Naive thymus-derived CD4-positive, alpha-beta T cell (primary cell): ENCODE measurements at regions not wholly inside any gene's neighbourhood (a gene's known extent, or its start where the extent isn't known, plus 50 kb on each side); places are given as distances from the start of the nearest gene placed in this dataset.

Experiments
- ATAC-seq: fragments of 150-1000 bp; cut with Tn5 transposase; 2 replicates; pipeline ENCODE4 v1.10.0; 2021; ENCODE audit warnings: mild to moderate bottlenecking, moderate library complexity
- CTCF ChIA-PET: fragments of 350-600 bp; sonication (Branson Sonifier 250); formaldehyde crosslinking; loops from one replicate; lab custom pipeline; 2021; ENCODE audit warnings: antibody characterized with exemption; lab: Charles Lee
- POLR2A ChIA-PET: fragments of 350-600 bp; sonication (Branson Sonifier 250); formaldehyde crosslinking; loops from one replicate; lab custom pipeline; 2021; ENCODE audit warnings: antibody characterized with exemption, inconsistent platforms; lab: Charles Lee
- DNase-seq, 9 donors: peaks; one replicate each; pipeline versions ENCODE4 v3.0.0 to v3.0.0-alpha.2; 2020 to 2022; ENCODE audit warnings: mixed read lengths in 1 of 9
- H3K27ac ChIP-seq: one replicate; pipeline ENCODE4 v1.7.0; 2013; ENCODE audit warnings: mild to moderate bottlenecking, low read depth, low read length, moderate library complexity
- H3K27me3 ChIP-seq, 2 donors: one replicate each; pipeline ENCODE4 v1.7.0; 2013; ENCODE audit warnings: low read length in 2 of 2, mild to moderate bottlenecking in 2 of 2, moderate library complexity in 2 of 2; ENCODE audit not compliant: control insufficient read depth in 2 of 2, insufficient read depth in 2 of 2
- H3K36me3 ChIP-seq, 3 experiments: 1 replicate in 2 of 3; 2 replicates in 1 of 3; pipeline ENCODE4 v1.7.0; 2013; ENCODE audit warnings: low read length in 3 of 3, mild to moderate bottlenecking in 3 of 3, moderate library complexity in 1 of 3; ENCODE audit not compliant: insufficient read depth in 3 of 3, control insufficient read depth in 2 of 3
- H3K4me1 ChIP-seq, 2 donors: one replicate each; pipeline ENCODE4 v1.7.0; 2013; ENCODE audit warnings: low read length in 2 of 2, mild to moderate bottlenecking in 2 of 2, moderate library complexity in 1 of 2; ENCODE audit not compliant: control insufficient read depth in 2 of 2, insufficient read depth in 2 of 2
- H3K4me3 ChIP-seq: 2 replicates; pipeline ENCODE4 v1.7.0; 2013; ENCODE audit warnings: mild to moderate bottlenecking, low read length
- H3K9me3 ChIP-seq, 3 experiments: 1 replicate in 2 of 3; 2 replicates in 1 of 3; pipeline ENCODE4 v1.7.0; 2013; ENCODE audit warnings: low read length in 3 of 3; ENCODE audit not compliant: control insufficient read depth in 2 of 3
- H3K27ac Mint-ChIP-seq, 9 donors: one replicate each; pipeline ENCODE4 v1.8.0; 2020 to 2022; ENCODE audit warnings: mixed read lengths in 9 of 9, mild to moderate bottlenecking in 8 of 9, moderate library complexity in 5 of 9, inconsistent platforms in 2 of 9
- H3K27me3 Mint-ChIP-seq, 5 donors: one replicate each; pipeline ENCODE4 v1.8.0; 2021 to 2022; ENCODE audit warnings: mixed read lengths in 5 of 5, mild to moderate bottlenecking in 1 of 5
- H3K36me3 Mint-ChIP-seq, 5 donors: one replicate each; pipeline ENCODE4 v1.8.0; 2020 to 2022; ENCODE audit warnings: mixed read lengths in 5 of 5, mild to moderate bottlenecking in 3 of 5, inconsistent platforms in 1 of 5
- H3K4me1 Mint-ChIP-seq, 7 donors: one replicate each; pipeline ENCODE4 v1.8.0; 2020 to 2022; ENCODE audit warnings: mixed read lengths in 7 of 7, mild to moderate bottlenecking in 3 of 7, inconsistent platforms in 1 of 7
- H3K4me3 Mint-ChIP-seq, 10 donors: one replicate each; pipeline ENCODE4 v1.8.0; 2020 to 2022; ENCODE audit warnings: mild to moderate bottlenecking in 10 of 10, mixed read lengths in 10 of 10, moderate library complexity in 6 of 10, inconsistent platforms in 2 of 10
- H3K9me3 Mint-ChIP-seq, 11 donors: one replicate each; pipeline ENCODE4 v1.8.0; 2020 to 2022; ENCODE audit warnings: mixed read lengths in 11 of 11, mild to moderate bottlenecking in 4 of 11, inconsistent platforms in 1 of 11, moderate library complexity in 1 of 11
- intact Hi-C, 2 donors: fragments of 100-400 bp; cut with micrococcal nuclease; formaldehyde crosslinking; loops; one replicate each; pipeline ENCODE4 v1.15.1; 2023

DNA sequence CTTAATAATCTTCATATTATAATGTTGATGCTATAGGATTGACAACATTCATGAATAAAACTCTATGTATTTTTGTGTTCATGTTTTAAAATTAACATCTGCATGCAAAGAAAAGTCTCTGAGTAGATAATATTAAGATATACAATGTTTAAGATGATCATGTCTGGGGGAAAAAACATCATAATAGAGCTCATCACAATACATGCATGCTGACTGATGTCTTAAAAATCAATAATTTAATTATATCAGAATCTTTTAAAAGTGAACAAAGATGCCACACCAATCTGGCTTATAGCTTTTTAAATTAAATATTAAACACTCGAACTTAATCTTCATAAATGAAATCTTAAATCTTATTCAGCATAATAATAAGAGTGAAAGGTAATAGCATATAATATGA, 933.9 kb upstream of the MIR17HG start:
- Mint-ChIP-seq H3K27ac (no peak overlapping the region), H3K27me3 (no peaks in the 10 kb centered on the region), H3K36me3 (no peaks in the 10 kb centered on the region), H3K4me1 (no peaks in the 10 kb centered on the region), H3K9me3 (peaks cover 0 to 18% (median 4%) of the 10 kb centered on the region in 11 donors), H3K4me3 (no peak overlapping the region)
- ChIA-PET CTCF (no interaction called here), POLR2A (no interaction called here)
- intact Hi-C loops, result no loop called here
- Histone ChIP-seq H3K27me3 (no peaks in the 10 kb centered on the region), H3K27ac (no peak overlapping the region), H3K9me3 (no peaks in the 10 kb centered on the region), H3K4me3 (no peak overlapping the region), H3K4me1 (no peaks in the 10 kb centered on the region), H3K36me3 (no peaks in the 10 kb centered on the region)
- no peak for ATAC-seq
- DNase-seq, result no peak

DNA sequence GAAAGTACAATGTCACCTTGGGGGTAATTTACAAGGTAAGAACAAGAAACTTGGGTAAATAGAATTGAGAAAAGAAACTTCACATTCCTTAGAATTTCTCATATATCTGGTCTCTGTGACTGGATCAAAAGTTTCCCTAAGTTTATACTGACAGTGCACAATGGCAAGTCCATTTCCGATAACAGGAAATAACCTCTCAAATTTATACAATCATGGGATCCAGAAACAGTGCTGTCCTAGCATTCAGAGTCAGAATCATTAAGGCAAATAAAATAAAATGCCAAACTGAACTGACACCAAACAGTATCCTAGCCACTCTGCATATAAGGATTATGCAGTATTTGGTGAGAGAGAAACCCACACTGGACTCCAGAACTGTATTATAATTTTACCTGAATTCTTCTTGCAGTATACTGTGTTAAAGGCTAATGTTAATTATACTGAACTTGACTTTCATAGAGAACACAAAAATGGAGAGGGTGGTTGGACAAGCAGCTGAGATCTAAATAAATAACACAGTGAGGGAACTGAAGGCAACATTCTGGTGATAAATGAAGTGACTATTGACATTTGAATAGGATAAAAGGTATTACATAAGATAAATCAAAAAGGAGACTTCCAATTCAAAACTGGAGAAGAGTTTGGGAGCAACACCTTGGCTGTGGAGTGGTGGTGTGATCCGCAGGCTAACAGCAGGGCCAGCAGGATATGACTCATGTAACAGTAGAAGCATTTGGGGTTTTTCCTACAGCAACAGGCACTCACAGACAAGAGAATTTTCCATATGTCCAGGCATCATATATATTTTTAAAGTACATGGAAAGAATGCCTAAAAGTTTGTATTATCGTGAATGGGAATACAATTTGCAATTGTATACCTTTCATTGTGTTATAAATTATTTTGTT, 932.5 kb upstream of the MIR17HG start:
- H3K4me3 Mint-ChIP-seq, result no peak overlapping the region
- no peaks in the 10 kb centered on the region for H3K4me1 Mint-ChIP-seq
- Histone ChIP-seq H3K4me1 (no peaks in the 10 kb centered on the region), H3K4me3 (no peak overlapping the region), H3K36me3 (no peaks in the 10 kb centered on the region), H3K9me3 (no peaks in the 10 kb centered on the region), H3K27ac (no peak overlapping the region), H3K27me3 (no peaks in the 10 kb centered on the region)
- no peak overlapping the region for H3K27ac Mint-ChIP-seq
- no peaks in the 10 kb centered on the region for H3K27me3 Mint-ChIP-seq
- peaks cover 0 to 14% (median 4%) of the 10 kb centered on the region in 11 donors for H3K9me3 Mint-ChIP-seq
- ChIA-PET CTCF (no interaction called here), POLR2A (no interaction called here)
- ATAC-seq (no peak), DNase-seq (no peak)
- H3K36me3 Mint-ChIP-seq, result no peaks in the 10 kb centered on the region
- intact Hi-C loops, result no loop called here

DNA sequence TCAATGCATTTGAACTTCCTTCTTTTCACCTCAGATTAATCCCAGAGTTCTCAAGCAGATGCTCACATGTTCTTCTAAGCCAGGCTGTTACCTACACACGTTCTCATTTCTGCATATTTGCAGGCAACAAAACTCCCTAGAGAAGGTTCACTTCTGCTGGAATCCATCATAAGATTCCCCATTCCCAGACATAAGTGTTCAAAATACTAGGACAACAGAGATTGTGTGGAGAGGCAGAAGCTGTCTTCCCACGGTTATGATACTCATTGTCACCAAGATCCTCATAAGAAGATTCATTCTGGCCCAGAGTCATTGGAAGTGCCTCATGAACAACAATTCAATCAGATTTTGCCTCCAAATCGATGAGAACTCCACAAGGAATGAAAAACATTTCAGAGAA, 931.6 kb upstream of the MIR17HG start:
- H3K36me3 ChIP-seq, result no peaks in the 10 kb centered on the region
- H3K27ac ChIP-seq, result no peak overlapping the region
- H3K27me3 ChIP-seq, result no peaks in the 10 kb centered on the region
- DNase-seq, result no peak
- no peak for ATAC-seq
- Mint-ChIP-seq H3K4me1 (no peaks in the 10 kb centered on the region), H3K27me3 (no peaks in the 10 kb centered on the region), H3K9me3 (peaks cover 0 to 14% (median 4%) of the 10 kb centered on the region in 11 donors), H3K4me3 (no peak overlapping the region), H3K27ac (no peak overlapping the region), H3K36me3 (no peaks in the 10 kb centered on the region)
- H3K4me3 ChIP-seq, result no peak overlapping the region
- intact Hi-C loops, result no loop called here
- ChIA-PET CTCF (no interaction called here), POLR2A (no interaction called here)
- H3K4me1 ChIP-seq, result no peaks in the 10 kb centered on the region
- H3K9me3 ChIP-seq, result no peaks in the 10 kb centered on the region

DNA sequence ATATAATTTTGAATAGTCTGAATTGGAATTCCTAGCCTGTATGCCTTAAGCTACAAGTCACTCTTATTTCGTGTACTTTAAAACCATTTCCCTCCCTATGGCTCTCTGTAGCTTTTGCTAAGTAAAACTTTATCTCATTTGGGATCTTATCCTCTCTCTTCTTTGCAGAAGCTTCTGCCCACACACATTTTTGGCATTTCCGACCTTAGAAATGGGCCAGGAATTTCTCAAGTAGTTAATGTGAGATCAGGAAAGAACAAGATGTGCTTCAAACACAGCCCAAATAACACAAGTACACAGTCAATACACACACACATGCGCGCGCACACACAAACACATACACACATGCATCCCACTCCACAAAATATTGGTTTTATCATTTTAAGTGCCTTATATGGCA, 931.0 kb upstream of the MIR17HG start:
- Mint-ChIP-seq H3K9me3 (peaks cover 0 to 17% (median 5%) of the 10 kb centered on the region in 11 donors), H3K4me1 (no peaks in the 10 kb centered on the region), H3K4me3 (no peak overlapping the region), H3K27me3 (no peaks in the 10 kb centered on the region), H3K36me3 (no peaks in the 10 kb centered on the region), H3K27ac (no peak overlapping the region)
- Histone ChIP-seq H3K27me3 (no peaks in the 10 kb centered on the region), H3K27ac (no peak overlapping the region), H3K4me3 (no peak overlapping the region), H3K9me3 (no peaks in the 10 kb centered on the region), H3K4me1 (no peaks in the 10 kb centered on the region), H3K36me3 (no peaks in the 10 kb centered on the region)
- no peak for ATAC-seq
- ChIA-PET CTCF (no interaction called here), POLR2A (no interaction called here)
- intact Hi-C loops, result no loop called here
- no peak for DNase-seq

DNA sequence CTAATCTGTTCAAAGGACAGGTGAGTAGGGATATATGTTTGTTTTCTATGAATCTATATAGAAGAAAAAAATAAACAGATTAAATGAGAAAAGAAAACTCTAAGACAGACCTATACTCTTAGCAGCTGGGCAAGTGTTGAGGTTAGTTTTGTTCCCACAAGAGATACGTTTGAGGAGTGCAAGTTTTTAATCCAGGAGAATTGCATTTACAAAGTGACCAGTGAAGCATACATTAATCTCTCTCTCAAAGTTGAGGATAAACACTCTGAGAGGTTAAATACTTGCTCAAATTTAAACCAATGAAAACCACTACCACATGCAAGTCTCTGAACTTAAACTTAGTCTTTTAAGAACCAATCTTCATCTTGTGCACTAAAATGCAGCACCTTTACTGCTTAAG, 930.5 kb upstream of the MIR17HG start:
- no peak overlapping the region for H3K27ac Mint-ChIP-seq
- Histone ChIP-seq H3K27ac (no peak overlapping the region), H3K9me3 (no peaks in the 10 kb centered on the region), H3K4me3 (no peak overlapping the region), H3K36me3 (no peaks in the 10 kb centered on the region), H3K27me3 (no peaks in the 10 kb centered on the region), H3K4me1 (no peaks in the 10 kb centered on the region)
- peaks cover 0 to 17% (median 5%) of the 10 kb centered on the region in 11 donors for H3K9me3 Mint-ChIP-seq
- ATAC-seq (no peak), DNase-seq (no peak)
- H3K27me3 Mint-ChIP-seq, result no peaks in the 10 kb centered on the region
- H3K4me3 Mint-ChIP-seq, result no peak overlapping the region
- CTCF ChIA-PET, result no interaction called here
- H3K4me1 Mint-ChIP-seq, result no peaks in the 10 kb centered on the region
- intact Hi-C loops, result no loop called here
- POLR2A ChIA-PET, result no interaction called here
- H3K36me3 Mint-ChIP-seq, result no peaks in the 10 kb centered on the region

DNA sequence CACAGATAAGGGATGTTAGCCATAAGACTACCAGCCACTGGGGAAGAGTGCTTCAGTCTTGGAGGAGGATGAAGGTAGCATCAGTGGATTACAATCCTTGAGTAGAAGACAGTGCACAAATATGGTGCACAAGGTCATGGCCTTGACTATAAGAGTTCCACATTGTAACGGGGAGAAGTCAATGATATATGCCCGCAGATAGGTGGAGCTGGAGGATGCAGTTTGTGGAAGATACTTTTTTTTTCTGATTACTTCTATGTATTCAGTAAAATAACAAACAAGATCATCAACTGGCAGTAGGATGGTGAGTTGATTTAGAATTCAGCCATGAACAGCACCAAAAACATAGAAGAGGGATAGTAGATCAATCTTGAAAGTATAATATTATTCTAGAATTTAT, 926.8 kb upstream of the MIR17HG start:
- CTCF ChIA-PET, result no interaction called here
- peak; percentile 10 for ATAC-seq
- Mint-ChIP-seq H3K27me3 (no peaks in the 10 kb centered on the region), H3K36me3 (no peaks in the 10 kb centered on the region), H3K4me1 (no peaks in the 10 kb centered on the region), H3K4me3 (no peak overlapping the region), H3K27ac (no peak overlapping the region), H3K9me3 (peaks cover 0 to 17% (median 7%) of the 10 kb centered on the region in 11 donors)
- POLR2A ChIA-PET, result no interaction called here
- H3K27me3 ChIP-seq, result no peaks in the 10 kb centered on the region
- no peak for DNase-seq
- H3K27ac ChIP-seq, result no peak overlapping the region
- intact Hi-C loops, result no loop called here
- no peaks in the 10 kb centered on the region for H3K36me3 ChIP-seq
- no peaks in the 10 kb centered on the region for H3K4me1 ChIP-seq
- no peaks in the 10 kb centered on the region for H3K9me3 ChIP-seq
- no peak overlapping the region for H3K4me3 ChIP-seq
